Lower leg skin (tissue), 4 donors: ENCODE measurements at regions not wholly inside any gene's neighbourhood (a gene's known extent, or its start where the extent isn't known, plus 50 kb on each side); places are given as distances from the start of the nearest gene placed in this dataset.
"Not testable (repeated sequence)": the region's sequence is repeated elsewhere in the genome, so short reads cannot be mapped to it uniquely, and the experiment has no call there.

Source experiments
- DNase-seq, 2 donors: peaks; one replicate each; pipeline ENCODE4 v3.0.0-alpha.2; 2019; ENCODE audit warnings: low spot score in 2 of 2
- H3K4me3 ChIP-seq: fragments of 200-600 bp; sonication (generic); 2 replicates; pipeline ENCODE4 v1.5.1; 2017; ENCODE audit warnings: mild to moderate bottlenecking, low read depth; ENCODE audit not compliant: poor library complexity, severe bottlenecking
- POLR2A ChIP-seq, 2 donors: fragments of 450-650 bp; IDR thresholded peaks; one replicate each; pipeline ENCODE4 v1.6.1; 2016 to 2017; ENCODE audit warnings: antibody characterized with exemption in 2 of 2, mild to moderate bottlenecking in 1 of 2, moderate library complexity in 1 of 2
- WGBS, 2 donors: methylation state at CpG; one replicate each; pipeline ENCODE4 v1.1.5; 2018; 5-methylcytosine and 5-hydroxymethylcytosine counted together
- intact Hi-C: fragments of 100-400 bp; cut with DNase I; formaldehyde crosslinking; loops from one replicate; pipeline ENCODE4 v1.15.0; 2023; ENCODE audit warnings: low total_unique reads
- TF ChIP-seq, protein P1 (sequence below), 3 donors: fragments of 450-650 bp; IDR thresholded peaks; one replicate each; pipeline ENCODE4 v1.5.1; 2016; ENCODE audit warnings: antibody characterized with exemption in 3 of 3, mild to moderate bottlenecking in 3 of 3, moderate library complexity in 2 of 3

DNA sequence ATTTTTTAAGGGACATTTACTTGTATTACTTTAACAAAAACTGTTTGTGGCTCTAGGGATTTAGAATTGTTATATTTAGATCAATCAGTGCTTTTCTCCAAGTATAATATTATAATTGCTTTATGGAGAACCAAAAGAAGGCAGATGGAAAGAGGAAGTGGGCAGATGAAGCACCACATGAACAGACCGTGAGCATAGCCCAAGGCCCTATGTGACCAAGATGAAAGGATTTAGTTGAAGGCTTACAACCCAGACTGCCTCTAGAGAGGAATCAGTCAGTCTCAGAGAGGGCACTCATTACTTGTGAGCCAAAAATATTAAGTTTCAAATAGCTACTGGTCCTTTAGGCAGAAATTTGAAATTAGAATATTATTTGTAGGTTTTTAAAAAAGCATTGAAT lies 102.3 kb upstream of the IMPG1 start:
- no peak for TF ChIP-seq POLR2A (IDR thresholded peaks at IDR 0.05)
- TF ChIP-seq, protein P1, sequence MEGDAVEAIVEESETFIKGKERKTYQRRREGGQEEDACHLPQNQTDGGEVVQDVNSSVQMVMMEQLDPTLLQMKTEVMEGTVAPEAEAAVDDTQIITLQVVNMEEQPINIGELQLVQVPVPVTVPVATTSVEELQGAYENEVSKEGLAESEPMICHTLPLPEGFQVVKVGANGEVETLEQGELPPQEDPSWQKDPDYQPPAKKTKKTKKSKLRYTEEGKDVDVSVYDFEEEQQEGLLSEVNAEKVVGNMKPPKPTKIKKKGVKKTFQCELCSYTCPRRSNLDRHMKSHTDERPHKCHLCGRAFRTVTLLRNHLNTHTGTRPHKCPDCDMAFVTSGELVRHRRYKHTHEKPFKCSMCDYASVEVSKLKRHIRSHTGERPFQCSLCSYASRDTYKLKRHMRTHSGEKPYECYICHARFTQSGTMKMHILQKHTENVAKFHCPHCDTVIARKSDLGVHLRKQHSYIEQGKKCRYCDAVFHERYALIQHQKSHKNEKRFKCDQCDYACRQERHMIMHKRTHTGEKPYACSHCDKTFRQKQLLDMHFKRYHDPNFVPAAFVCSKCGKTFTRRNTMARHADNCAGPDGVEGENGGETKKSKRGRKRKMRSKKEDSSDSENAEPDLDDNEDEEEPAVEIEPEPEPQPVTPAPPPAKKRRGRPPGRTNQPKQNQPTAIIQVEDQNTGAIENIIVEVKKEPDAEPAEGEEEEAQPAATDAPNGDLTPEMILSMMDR (IDR thresholded peaks at IDR 0.05) = no peak
- intact Hi-C loops = no loop called here
- H3K4me3 ChIP-seq = no peak overlapping the region
- DNase-seq = no peak
- WGBS, 2 donors = 26 to 37% methylated on average over 1 of the region's 1 CpG

DNA sequence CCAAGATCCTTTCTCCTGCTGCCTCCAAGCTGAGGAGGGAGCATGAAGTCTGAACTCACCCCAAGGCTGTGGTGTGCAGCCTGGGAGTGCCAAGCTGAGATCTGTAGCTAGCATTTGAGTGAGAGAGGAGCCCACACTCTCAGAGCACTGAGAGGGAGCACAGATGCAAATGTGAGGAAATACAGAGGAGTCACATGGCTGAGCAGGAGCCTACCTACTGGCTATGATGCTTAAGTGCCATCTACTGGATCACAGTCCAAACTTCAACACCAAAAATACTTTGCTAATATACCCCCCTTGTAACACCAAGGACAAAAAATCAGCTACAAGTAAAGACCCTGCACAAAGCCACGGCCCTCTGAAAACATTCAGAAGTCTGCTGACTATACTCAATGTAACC lies 94.4 kb upstream of the IMPG1 start:
- TF ChIP-seq, protein P1 (IDR thresholded peaks at IDR 0.05) = no peak
- no peak for TF ChIP-seq POLR2A (IDR thresholded peaks at IDR 0.05)
- H3K4me3 ChIP-seq = no peak overlapping the region
- intact Hi-C loops = no loop called here
- DNase-seq = no peak
- 73 to 88% methylated on average over 1 of the region's 1 CpG for WGBS, 2 donors

DNA sequence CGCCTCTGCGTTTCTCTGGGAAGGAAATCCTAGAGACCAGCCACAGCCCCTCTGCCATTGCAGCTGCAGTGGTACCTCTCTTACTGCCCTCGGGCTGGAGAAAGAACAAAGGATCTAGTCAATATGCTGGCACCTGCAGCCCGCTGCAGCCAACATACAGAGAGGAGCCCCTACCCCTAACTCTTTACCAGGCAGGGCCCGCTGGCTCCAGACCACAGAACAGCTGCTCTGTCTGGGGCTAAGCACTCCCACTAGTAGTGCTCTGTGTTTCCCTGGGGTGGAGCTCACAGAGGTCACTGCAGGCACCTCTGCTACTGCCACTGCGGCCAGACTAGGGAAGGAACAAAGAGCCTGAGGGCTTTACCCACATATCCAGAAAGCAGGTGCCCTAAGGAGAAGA lies 93.8 kb upstream of the IMPG1 start:
- TF ChIP-seq POLR2A (IDR thresholded peaks at IDR 0.05) = no peak
- TF ChIP-seq, protein P1 (IDR thresholded peaks at IDR 0.05) = no peak
- no peak for DNase-seq
- no peak overlapping the region for H3K4me3 ChIP-seq
- WGBS, 2 donors = 67 to 79% methylated on average over 5 to 6 of the region's 6 CpGs
- intact Hi-C loops = no loop called here

DNA sequence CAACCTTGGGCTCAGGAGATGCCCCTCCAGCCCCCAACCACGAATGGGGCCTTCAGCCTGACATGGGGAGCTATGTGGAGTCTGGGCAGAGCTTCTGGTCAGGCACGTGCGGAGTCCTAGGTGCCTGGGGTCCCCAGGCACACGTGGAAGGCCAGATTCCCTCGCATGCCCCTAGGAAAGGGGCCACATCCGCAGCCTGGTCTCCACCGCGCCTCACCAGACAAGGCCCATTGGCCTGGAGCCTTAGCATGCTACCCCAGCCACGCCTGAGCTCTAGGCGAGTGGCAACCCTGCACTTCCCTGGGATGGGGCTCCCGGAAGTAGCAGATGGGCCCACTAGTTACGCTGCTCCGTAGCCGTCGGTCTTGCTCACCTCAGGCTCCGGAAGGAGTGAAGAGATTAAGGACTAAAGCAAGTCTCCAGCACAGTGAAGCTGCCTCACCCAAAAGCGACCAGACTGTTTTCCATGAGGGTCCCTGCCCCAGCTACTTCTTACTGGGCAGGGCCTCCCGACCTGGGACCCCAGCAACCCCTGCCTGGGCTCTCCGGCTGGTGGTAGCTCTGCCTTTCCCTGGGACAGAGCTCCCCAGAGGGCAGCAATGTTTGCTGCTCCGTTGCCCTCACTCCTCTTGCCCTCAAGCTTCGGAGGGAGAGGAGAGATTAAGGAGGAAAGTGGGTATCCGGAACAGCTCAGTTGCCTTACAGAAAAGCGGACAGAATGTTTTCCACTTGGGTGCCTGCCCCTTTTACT lies 93.2 kb upstream of the IMPG1 start:
- no peak overlapping the region for H3K4me3 ChIP-seq
- intact Hi-C loops = no loop called here
- TF ChIP-seq, protein P1 (IDR thresholded peaks at IDR 0.05) = no peak
- TF ChIP-seq POLR2A (IDR thresholded peaks at IDR 0.05) = no peak
- 88% methylated on average over 21 to 23 of the region's 23 CpGs for WGBS, 2 donors
- DNase-seq = no peak

DNA sequence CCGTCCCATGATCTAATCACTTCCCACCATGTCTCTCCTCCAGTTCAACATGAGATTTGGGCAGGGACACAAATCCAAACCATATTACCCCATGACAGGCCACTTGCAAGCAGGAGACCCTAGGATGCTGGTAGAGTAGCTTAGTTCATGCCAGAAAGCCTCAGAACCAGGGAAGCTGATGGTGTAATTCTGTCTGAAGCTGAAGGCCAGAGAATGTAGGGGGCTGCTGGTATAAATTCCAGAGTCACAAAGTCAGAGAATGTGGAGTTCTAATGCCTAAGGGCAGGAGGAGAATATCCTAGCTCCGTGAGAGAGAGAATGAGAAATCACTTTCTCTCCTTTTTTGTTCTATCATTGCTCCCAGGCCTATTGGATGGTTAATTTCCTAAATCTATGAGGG lies 90.3 kb upstream of the IMPG1 start:
- 36 to 57% methylated on average over 2 of the region's 2 CpGs for WGBS, 2 donors
- intact Hi-C loops = no loop called here
- no peak for DNase-seq
- TF ChIP-seq POLR2A (IDR thresholded peaks at IDR 0.05) = no peak
- TF ChIP-seq, protein P1 (IDR thresholded peaks at IDR 0.05) = no peak
- H3K4me3 ChIP-seq = no peak overlapping the region

DNA sequence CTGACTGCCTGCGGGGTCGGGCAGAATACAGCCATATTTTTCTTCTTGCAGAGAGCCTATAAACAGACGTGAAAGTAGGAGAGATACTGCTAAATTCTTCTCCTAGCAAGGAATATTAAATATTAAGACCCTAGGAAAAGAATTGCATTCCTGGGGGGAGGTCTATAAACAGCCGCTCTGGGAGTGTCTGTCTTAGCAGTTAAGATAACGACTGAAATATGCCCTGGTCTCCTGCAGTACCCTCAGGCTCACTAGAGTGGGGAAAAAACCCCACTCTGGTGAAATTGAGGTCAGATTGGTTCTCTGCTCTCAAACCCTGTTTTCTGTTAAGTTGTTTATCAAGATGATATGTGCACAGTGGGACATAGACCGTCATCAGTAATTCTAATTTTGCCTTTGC lies 85.3 kb upstream of the IMPG1 start:
- DNase-seq, H3K4me3 ChIP-seq: not testable (repeated sequence)
- WGBS, 2 donors = 90 to 95% methylated on average over 6 of the region's 6 CpGs
- intact Hi-C loops = loop anchor here (2.0 kb wide), 1 partner anchor 25 kb away; no protein-coding TSS in a partner anchor
